HG02870 (cell line): ENCODE measurements at regions not wholly inside any gene's neighbourhood (a gene's known extent, or its start where the extent isn't known, plus 50 kb on each side); places are given as distances from the start of the nearest gene placed in this dataset.
"Not testable (repeated sequence)": the region's sequence is repeated elsewhere in the genome, so short reads cannot be mapped to it uniquely, and the experiment has no call there.

ENCODE experiments used
- ATAC-seq: cut with Tn5 transposase; IDR thresholded peaks from one replicate; pipeline ENCODE4 v1.9.1; 2021; ENCODE audit warnings: mild to moderate bottlenecking, moderate library complexity; ENCODE audit not compliant: unreplicated experiment

GRCh38 chr5:130514984-130515690, 610.9 kb downstream of the CHSY3 start:
- no peak for ATAC-seq

- no peak for ATAC-seq
Observed at GRCh38 chr5:130502702-130503101, 598.4 kb downstream of the CHSY3 start.

DNA sequence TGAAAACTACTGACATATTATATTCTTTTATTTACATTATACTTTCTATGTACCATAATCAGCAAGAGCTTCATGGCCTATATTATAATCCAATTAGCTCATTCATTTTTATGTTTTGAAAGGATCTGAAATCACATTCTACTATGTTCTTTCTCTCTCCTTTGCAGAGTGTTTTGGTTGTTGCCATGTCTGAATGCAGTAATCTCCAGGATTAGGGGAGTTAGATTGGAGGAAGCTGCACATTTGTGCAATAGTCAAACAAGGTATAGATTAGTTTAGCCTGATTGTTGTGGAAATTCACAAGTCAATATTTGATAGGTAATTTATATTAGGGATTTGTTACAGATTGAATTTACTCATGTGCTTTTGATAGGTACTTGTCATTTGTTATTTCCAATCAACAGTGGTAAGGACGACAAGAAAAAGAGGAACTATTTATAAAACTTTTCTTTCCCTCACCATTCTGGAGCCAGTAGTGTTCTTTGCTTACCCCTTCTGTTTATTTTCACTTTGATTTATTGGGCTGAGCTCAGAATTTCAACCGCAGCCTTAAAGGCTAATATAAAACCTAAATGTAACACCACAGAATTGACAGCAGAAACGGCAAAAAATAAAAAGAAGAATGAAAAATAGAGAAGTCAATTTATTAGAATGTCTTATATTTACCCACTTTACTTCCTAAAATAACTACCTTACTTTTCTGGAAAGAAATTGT, 597.0 kb downstream of the CHSY3 start:
- ATAC-seq = no peak

GRCh38 chr5:130500495-130500894, 596.2 kb downstream of the CHSY3 start:
- not testable (repeated sequence) for ATAC-seq

DNA sequence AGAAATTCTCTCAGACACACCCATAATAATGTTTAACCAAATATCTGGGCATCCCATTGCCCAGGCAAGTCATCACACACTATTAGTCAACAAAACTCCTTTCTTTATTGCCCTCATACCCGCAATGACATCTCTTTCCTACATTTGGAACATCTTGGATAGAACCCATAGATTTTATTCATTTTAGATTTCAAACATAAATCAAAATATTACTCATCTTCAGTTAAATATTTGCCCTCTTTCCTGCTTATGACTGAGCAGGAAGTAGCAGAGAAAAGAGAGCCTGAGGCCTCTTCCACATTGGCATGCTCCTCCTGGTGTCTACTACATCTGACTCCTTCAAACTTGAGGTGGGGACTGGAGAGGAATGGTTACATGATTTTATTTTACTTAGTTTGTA, 592.0 kb downstream of the CHSY3 start:
- no peak for ATAC-seq

DNA sequence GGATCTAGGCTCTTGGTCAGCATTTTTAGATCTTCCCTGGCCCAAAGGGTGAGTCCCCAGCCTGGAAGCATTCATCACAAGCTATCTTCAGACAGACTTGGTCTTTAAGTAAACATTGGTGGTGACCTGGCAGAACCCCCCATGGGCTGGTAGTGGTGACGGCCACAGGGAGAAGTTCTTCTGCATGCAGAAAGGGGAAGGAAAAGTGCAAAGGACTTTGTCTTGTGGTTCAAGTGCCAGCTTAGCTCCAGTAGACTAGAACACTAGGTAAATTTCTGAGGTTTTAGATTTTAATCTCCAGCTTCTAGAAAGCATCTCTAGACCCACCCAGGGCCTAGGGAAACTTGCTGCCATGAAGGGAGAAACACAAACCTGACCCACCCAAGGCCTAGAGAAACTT, 584.0 kb downstream of the CHSY3 start:
- ATAC-seq = no peak

DNA sequence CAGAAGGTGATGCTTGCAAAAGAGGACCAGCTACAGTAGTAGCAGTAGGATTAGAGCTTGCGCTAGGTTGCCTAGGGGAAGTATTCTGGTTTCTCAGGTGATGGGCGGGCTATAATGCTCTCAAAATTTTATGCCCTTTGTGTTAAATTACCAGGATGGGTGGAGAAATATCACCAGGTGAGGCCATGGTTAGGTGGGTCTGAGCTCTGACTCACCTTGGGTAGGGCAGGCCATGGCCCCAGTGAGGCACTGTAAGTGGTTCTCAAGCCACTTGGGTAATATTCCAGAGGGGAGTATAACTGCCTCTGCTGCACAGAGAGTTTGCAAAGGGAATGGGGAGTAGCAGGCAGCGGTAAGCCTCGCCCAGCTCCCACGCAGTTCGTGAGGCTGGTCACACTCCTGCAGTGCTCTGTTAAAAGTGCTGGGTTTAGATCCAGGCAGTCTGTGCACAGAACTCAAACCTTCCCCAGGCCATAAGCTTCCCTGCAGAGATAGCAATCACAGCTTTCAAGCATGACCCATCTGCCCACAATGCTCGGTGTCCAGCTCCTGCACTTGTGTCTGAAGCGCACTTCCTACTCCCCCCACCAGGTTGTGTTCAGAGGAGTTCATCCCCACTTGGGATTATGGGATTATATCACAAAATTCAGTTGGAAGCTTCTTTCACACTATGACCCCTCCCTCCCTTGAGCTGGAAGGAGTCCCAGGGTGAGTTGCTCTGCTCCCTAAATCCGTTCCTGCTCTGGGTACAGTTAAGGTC, 575.0 kb downstream of the CHSY3 start:
- ATAC-seq = no peak

DNA sequence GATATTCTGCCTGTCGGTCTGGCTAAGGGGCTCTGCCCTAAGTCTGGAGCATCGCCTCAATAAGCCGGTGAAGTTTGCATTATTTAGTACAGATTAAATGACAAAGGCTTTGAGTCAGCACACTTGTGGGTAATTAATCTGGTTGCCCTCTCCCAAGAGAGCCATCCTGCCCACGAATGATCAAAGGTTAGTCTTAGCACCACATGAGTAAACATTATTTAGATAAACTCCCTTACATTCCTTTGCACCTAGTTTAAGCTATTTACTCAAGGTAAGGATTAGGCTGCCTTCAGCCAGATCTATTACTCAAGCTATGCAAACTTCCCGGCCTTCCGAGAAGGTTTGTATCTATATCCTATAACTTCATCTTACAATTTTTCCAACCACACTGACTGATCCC, 572.1 kb downstream of the CHSY3 start:
- ATAC-seq = no peak

DNA sequence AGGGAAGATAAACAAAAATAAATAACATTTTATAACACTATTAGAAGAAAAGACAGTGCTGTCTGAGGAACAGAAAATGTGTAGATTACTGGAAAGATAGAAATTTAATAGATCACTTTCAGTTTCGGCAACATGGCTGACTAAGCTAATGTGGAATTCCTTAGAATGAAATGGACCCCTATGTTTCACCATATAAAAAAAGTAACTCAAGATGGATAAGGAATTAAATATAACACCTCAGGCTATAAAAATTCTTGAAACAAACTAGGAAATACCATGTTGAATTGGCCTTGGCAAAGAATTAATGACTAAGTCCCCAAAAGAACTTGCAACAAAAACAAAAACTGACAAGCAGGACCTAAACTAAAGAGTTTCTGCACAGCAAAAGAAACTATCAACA, 558.3 kb downstream of the CHSY3 start:
- no peak for ATAC-seq

DNA sequence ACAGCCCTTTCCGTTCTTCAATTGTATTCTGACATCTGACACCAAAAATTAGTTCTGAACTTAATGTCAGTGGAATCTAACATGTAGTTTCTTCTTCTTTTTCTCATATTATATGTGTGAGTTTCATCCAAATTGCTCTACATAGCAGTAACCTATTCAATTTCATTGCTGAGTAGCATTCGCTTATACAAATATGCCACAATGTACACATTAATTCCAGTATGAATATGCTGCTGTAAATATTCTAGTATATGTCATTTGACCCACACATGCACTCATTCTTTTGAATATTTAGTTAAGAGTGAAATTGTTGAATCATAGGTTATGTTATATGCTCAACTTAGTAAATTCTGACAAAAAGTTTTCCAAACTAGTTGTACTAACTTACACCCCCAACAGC, 550.9 kb downstream of the CHSY3 start:
- no peak for ATAC-seq

- no peak for ATAC-seq
Observed at GRCh38 chr5:130452744-130453143, 548.5 kb downstream of the CHSY3 start.

DNA sequence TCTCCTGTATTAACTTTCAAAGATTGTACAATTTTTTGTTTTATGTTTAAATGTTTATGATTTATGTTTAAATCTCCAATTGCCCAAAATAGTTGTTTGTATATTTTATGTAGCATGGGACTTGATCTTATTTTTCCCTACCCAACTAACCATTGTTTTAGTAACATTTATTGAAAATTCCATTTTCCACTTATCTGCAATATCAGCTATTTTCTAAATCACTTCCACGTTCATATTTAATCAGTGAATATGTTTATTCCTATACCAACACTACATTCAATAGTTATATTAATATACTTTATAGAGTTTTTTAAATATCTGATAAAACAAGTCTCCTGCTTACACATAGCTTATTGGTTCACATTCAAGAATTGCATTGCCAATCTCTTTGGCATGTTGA, 532.2 kb downstream of the CHSY3 start:
- ATAC-seq = no peak

DNA sequence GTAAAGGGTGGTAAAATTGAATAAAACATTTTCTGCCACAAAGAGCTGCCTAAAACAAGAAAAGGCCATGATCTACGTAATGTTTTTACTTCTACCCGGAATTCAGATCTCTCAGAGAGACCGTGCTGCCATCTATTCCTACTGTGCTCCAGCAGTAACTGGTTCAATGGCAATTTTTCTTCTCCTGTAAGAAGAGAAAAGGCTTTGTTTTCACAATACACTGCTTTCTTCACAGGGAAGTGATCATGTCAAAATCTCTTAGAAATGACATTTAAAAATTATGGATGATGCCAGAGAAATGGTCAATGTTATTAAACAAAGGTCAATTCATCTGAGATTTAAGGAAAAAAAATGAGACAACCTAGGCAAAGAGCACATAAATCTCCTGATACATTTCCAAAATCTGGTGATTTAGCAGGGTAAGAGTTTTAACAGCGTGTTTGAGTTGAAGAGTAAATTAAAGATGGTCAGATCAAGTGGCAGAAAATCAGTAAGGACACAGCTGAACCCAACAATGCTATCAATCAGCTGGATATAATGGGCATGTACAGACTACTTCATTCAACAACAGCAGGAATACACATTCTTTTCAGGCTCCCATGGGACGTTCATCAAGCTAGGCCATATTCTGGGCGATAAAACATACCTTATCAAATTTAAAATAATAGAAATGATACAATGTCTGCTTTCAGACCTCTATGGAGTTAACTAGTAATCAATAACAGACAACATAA, 523.1 kb downstream of the CHSY3 start:
- ATAC-seq = no peak

GRCh38 chr5:130425424-130425823, 521.2 kb downstream of the CHSY3 start:
- ATAC-seq = no peak

DNA sequence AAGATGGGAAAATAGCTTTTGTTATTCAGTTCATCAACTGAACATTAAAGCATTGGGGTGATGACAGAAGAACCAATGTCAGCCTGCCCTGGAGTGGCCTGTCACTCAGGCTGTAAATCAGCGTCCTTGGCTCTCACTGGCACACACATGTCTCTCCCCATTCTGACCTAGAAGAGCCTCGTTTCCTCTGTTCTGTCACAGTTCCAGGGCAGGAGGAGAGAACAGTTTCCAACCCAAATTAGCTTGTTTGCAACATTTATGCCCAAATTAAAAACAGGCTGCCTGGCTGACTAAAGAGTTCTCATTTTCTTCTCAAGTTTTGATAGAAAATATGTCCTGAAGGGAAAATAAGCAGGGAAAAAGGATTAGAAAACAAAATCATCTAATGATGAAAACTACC, 520.1 kb downstream of the CHSY3 start:
- no peak for ATAC-seq

GRCh38 chr5:130402906-130403305, 498.6 kb downstream of the CHSY3 start:
- no peak for ATAC-seq

DNA sequence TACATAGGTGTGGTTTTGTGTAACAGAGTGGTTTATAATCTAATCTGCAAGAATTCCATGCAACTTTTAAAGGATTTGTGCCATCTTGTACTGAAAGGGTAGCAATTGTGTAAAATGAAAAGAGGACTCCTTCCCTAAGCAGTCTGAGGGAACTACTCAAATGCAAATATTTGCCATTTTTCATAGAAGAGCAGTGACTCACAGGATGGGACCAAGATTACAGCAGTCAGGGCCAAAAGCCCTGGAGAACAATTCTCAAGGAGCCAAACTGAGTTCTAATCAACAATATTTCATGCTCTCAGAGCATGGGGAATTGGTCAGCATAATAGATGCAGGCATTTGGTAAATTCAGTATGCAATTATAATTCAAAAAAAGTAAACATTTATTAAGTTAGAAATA, 495.8 kb downstream of the CHSY3 start:
- no peak for ATAC-seq

GRCh38 chr5:130398825-130399224, 494.6 kb downstream of the CHSY3 start:
- no peak for ATAC-seq

GRCh38 chr5:130397727-130398126, 493.5 kb downstream of the CHSY3 start:
- not testable (repeated sequence) for ATAC-seq

GRCh38 chr5:130397132-130397531, 492.9 kb downstream of the CHSY3 start:
- no peak for ATAC-seq

- not testable (repeated sequence) for ATAC-seq
Observed at GRCh38 chr5:130391727-130392264, 487.5 kb downstream of the CHSY3 start.
